Activated naive CD4-positive, alpha-beta T cell treated with Interleukin-2 at 50 U/mL for 16 hours (primary cell): ENCODE measurements at regions not wholly inside any gene's neighbourhood (a gene's known extent, or its start where the extent isn't known, plus 50 kb on each side); places are given as distances from the start of the nearest gene placed in this dataset.

Experiments
- DNase-seq: peaks from one replicate; pipeline ENCODE4 v3.0.0-alpha.2; 2020

GRCh38 chr1:88276163-88276562 lies 407.9 kb upstream of the PKN2 start:
- DNase-seq = no peak

DNA sequence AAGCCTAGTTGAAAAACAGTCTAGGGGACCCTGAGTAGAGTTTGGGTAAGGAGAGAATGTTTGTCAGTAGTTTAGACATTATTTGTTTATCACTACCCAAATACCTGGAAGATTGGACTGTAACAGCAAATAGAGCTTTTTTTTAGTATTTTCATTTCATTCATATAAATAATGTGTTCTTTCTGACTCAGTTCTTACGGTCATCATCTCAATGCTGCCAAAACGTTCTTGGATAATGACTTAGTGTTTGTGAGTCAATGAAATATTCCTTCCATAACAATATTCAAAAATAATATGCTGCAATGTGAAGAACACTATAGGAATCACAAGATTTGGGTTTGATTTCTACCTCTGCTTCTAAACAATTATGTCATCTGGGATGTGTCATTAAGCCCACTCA lies 400.0 kb upstream of the PKN2 start:
- no peak for DNase-seq

DNA sequence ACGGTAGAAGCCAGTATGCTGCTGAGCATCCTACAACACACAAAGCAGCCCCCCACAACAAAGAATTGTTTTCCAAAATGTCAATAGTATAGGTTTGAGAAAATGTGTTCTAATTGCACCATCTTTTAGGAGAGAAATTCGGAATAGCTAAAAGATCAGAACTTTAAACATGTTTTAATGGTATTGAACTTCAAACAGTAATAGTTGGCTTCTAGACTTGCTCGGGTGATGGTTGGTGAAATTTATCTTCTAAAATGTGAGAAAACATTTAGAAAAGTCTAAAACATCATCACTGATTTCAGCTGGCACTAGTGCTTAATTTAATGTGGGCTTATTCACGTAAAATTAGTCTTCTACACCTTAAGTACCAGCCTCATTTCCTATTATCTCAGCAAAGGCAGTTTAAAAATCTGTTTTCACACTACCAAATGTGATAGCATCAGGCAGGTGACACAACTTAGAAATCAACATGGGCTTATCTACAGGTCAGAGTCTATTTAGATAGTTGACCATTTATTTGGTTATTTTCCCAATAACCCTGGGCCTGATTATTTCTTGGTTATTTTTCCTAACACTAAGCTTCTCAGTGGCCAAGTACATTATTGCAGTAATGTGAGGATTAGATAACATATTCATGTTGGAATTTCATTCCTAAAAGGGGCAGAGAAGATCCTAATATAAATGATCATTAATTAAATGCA lies 399.3 kb upstream of the PKN2 start:
- DNase-seq = no peak

DNA sequence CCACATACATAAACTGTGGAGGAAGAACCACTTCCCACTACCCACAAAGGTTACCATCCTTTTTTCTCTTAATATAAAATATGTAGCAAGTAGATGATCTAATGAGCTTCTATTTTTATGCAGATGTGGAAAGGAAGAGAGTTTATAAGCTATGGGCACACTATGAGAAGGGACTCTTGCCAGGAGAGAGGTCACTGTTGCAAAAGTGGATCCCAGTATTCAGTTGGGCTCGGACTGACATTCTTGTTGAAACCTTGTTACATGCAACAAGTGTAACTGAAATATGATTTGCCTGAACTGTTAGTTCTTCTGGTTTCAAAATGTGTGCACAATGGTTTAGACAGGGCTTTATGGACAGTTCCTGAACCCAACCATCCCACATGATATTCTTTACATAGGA lies 397.4 kb upstream of the PKN2 start:
- no peak for DNase-seq

GRCh38 chr1:88288571-88288970 lies 395.5 kb upstream of the PKN2 start:
- no peak for DNase-seq

- DNase-seq = no peak
Observed at GRCh38 chr1:88289401-88290102, 394.5 kb upstream of the PKN2 start.

- no peak for DNase-seq
Observed at GRCh38 chr1:88291611-88292354, 392.3 kb upstream of the PKN2 start.

- DNase-seq = no peak
Observed at GRCh38 chr1:88293691-88294190, 390.3 kb upstream of the PKN2 start.

GRCh38 chr1:88296227-88296626 lies 387.8 kb upstream of the PKN2 start:
- no peak for DNase-seq

GRCh38 chr1:88296642-88297041 lies 387.4 kb upstream of the PKN2 start:
- DNase-seq = no peak

GRCh38 chr1:88298506-88298905 lies 385.6 kb upstream of the PKN2 start:
- no peak for DNase-seq

DNA sequence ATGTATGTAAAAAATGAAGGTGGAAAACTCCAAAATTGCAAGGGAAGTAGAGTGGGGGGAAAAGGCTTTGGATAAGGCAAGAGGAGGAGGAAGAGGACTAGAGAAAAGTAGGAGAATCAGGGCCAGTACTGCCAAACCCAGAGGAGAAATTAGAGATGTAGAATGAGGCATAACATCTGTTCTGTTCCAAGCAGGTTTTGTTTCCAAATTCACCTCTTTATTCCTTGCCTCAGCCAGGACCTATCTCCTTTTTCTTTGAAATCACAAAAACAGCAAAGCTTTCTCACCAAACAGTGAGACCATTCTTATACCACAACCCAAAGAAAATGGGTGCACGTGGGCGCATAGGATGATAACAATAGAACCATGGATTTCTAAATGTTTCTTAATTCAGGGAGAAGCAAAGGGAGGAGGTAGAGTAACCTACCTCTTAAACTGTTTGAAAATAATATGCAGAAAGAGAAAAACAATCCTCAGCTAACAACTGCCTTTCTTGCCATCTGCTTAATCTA lies 383.3 kb upstream of the PKN2 start:
- no peak for DNase-seq

DNA sequence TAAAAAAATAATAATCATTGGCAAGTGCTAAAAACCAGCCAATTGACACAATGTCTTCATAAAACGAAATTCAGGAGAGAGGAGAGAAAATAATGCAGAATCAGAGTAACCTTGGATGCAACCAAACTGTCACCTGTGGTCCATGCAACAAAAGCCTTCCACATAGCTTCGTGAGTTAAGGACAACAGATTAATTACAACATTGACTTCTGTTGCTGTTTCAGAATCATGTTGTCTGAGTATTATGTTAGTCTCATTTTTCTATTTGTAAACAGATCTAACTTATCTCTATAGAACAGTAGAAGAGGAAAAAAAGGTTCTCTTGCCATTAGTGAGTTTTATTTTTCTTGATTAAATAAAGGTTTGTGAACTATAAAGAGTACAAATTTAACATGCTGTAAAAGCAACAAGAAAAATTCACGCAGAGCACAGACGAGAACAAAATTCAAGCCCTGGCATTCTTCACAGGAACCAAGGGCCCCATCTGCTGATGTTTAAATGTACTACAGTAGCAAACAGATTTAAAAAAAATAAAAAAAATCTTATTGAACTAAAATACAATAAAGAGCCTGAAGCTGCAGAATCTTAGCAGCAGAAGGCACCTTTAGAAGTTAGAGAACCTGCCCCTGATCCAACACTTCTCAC lies 381.1 kb upstream of the PKN2 start:
- DNase-seq = no peak

GRCh38 chr1:88311265-88311664 lies 372.8 kb upstream of the PKN2 start:
- no peak for DNase-seq

DNA sequence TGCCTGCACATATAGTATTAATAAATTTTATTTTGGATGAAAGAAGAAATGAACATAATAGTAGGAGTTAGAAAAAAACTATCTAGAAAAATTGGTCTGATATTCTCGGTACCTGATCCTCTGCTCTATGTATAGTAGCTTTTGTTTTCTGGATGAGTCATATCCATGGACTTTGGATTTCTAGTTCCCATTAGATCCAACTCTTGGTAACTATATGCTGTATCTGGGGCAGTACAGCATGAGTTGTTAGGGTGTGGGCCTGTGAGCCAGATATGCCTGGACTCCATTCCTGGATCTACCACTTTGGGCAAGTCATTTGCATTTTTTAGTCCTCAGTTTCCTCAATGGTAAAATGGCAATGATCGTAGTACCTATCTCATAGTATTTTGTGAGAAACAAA lies 372.2 kb upstream of the PKN2 start:
- no peak for DNase-seq

- DNase-seq = no peak
Observed at GRCh38 chr1:88317396-88317795, 366.7 kb upstream of the PKN2 start.

GRCh38 chr1:88318740-88319139 lies 365.3 kb upstream of the PKN2 start:
- DNase-seq = no peak

GRCh38 chr1:88320291-88320690 lies 363.8 kb upstream of the PKN2 start:
- no peak for DNase-seq

- no peak for DNase-seq
Observed at GRCh38 chr1:88321706-88322105, 362.4 kb upstream of the PKN2 start.

DNA sequence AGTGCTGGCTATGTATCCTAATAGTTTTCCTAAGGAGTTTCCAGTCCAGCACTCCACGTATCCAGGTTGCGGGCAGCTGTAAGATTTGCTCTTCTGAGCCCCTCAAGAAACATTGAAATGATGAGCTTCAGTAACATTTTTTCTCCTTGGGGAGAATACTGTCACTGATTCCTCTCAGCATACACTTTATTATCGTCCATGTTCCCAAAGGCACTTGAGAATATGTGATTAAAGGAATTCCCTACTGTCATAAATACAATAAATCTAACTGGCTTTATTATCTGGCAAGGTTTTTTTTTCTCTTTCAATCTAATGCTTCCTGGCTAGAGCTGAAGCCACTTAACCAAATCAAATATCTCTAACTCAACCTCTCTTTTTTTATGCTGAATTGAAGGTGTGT lies 359.2 kb upstream of the PKN2 start:
- DNase-seq = no peak

GRCh38 chr1:88327391-88328267 lies 356.4 kb upstream of the PKN2 start:
- no peak for DNase-seq

- DNase-seq = no peak
Observed at GRCh38 chr1:88330201-88330600, 353.9 kb upstream of the PKN2 start.
